Glomerular endothelial cell (primary cell): ENCODE measurements at regions not wholly inside any gene's neighbourhood (a gene's known extent, or its start where the extent isn't known, plus 50 kb on each side); places are given as distances from the start of the nearest gene placed in this dataset.
"Not testable (repeated sequence)": the region's sequence is repeated elsewhere in the genome, so short reads cannot be mapped to it uniquely, and the experiment has no call there.

Experiments used
- DNase-seq: peaks from one replicate; pipeline ENCODE4 v3.0.0-alpha.2; 2011; ENCODE audit warnings: low read depth, low spot score; ENCODE audit errors: extremely low read depth

GRCh38 chr7:55705728-55706450 lies 133.6 kb upstream of the VOPP1 start:
- DNase-seq, result not testable (repeated sequence)

- DNase-seq, result not testable (repeated sequence)
These were observed 130.5 kb upstream of the VOPP1 start for GRCh38 chr7:55702831-55703230.

- DNase-seq, result not testable (repeated sequence)
These were observed 127.1 kb upstream of the VOPP1 start for GRCh38 chr7:55699450-55699842.

- not testable (repeated sequence) for DNase-seq
These were observed 126.5 kb upstream of the VOPP1 start for GRCh38 chr7:55698607-55699449.

GRCh38 chr7:55695893-55696701 lies 123.8 kb upstream of the VOPP1 start:
- not testable (repeated sequence) for DNase-seq

DNA sequence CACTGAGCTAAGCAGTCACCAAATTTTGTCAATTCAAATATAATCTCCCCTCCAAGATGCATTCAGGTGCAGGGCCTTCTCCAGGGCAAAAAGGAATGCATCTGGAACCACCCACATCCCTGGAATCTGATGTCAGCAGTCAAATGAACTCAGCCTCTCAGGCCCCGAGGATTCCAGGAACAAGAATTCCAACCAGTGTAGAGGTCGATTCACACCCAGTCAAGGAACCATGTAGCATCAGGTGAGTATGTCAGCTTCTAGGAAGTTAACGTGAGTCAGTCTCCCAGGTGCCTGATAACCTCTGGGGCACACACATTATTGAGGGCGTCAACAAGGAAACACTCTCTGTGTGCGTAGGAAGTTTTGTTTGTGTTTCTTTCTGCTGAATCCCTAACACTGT lies 122.2 kb upstream of the VOPP1 start:
- not testable (repeated sequence) for DNase-seq

DNA sequence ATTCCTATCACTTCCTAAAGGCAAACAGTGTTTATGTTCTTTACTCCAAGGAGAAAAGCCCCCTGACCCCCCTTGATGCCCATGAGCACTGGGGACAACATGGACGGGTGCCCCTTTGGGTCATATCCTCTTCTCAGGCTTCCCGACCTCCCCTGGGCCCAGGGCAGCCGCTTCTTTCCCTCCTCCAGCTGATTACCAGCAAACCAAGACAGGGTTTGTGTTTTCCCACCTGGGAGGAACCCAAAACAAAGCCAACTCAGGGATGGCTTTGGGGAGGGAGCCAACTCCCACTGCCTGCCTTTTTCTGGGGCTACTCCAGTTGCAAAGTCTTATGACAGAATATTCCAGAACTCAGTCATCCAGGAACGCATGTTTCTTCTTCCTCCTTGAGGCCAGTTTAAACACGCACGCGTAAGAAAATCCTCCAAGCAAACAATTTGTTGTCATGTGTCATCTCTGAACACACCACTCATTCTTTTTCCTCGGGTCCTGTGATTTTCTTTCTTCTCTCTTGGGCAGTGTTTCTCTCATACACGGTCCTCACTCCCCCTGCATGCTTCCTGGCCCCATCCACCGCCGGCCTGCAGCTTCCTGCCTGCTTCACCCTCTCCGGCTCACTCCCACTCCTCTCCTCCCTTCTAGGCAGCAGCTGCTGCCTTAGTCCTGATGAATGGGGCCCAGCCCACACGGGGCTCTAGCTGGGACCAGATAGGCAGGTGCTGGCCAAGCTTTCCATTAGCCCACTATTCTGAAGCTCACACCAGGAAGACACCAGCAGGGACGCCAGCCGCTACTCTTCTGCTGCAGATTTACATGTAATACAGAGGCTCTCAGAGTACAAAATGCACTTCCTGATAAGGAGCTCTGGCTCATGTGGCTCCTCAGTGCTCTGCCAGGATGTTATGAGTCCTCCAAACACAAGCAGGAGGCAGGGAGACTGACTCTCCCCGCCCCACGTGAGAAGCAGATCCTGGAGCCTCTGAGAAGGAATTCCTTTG lies 116.7 kb upstream of the VOPP1 start:
- peak; percentile 29 for DNase-seq

DNA sequence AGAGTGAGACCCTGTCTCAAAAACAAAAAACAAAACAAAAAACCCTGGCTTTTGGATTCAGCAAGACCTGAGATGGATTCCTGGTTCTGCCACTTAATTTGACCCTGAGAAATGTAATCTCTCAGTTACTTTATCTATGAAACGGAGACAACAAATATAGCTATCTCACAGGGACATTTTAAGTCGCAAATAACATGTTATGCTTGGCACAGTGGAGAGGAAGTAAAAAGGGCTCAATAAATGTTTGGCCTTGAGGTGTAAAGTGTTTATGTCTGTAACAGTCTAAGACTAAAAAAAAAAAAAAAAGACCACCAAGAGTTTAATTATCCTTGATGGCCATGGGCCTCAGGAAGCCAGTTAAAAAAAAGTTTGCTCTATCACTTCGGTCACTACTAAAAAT lies 116.0 kb upstream of the VOPP1 start:
- DNase-seq, result not testable (repeated sequence)

DNA sequence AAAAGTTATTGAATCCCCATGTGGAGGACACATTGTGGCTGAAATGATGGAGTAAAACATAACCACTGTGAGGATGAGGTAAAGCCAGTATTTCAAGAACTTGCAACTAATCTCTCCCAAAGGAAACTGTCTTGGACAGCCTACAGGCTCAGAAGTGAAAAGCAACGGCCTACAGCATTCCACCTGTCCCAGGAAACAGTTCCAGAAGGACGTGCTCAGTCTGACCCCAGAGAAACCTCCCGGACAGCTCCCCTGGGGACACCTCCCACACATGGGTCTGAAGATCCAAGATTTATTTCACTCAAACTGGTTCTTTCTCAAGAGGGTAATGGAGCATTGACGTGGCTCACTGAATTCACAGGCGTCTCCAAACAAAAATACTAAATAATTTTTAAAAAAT lies 115.0 kb upstream of the VOPP1 start:
- not testable (repeated sequence) for DNase-seq

- DNase-seq, result not testable (repeated sequence)
These were observed 114.5 kb upstream of the VOPP1 start for GRCh38 chr7:55686771-55687170.

DNA sequence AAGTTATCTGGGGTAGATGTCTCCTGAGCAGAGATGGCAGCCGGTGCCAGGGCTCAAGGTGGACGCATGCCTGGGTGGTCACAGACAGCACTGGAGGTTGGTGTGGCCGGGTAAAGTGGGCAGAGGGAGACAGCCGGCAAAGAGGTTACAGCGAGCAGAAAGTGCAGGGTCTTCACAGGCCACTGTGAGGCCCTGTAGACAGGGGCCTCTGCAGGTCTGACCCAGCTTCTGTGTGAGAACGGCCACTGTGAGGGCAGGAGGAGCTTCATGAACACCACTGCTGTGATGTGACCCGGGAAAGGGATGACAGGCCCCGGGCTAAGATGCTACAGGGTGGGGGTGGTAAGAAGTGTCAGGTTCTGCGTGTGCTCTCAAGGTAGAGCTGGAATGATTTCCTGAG lies 111.2 kb upstream of the VOPP1 start:
- DNase-seq, result not testable (repeated sequence)

DNA sequence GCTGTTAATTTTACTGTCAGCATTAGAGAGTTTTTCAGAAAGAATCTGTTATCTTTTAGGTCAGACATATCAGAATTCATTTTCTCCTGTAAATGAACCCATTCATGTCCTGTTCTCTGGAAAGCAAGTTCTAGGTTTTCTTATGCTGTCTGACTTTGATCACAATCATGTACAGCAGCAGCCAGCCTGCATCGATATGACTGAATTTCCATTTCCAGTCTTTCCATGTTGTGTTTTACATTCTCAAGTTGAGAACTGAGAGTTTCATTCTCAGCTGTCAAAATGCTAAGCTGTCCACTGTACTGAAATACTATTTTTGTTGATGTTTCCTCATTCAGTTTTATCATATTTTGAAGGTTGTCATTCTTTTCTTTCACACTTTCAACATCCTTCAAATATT lies 103.3 kb upstream of the VOPP1 start:
- DNase-seq, result not testable (repeated sequence)

- DNase-seq, result not testable (repeated sequence)
These were observed 101.2 kb upstream of the VOPP1 start for GRCh38 chr7:55673525-55673924.

- not testable (repeated sequence) for DNase-seq
These were observed 99.8 kb upstream of the VOPP1 start for GRCh38 chr7:55672084-55672483.

DNA sequence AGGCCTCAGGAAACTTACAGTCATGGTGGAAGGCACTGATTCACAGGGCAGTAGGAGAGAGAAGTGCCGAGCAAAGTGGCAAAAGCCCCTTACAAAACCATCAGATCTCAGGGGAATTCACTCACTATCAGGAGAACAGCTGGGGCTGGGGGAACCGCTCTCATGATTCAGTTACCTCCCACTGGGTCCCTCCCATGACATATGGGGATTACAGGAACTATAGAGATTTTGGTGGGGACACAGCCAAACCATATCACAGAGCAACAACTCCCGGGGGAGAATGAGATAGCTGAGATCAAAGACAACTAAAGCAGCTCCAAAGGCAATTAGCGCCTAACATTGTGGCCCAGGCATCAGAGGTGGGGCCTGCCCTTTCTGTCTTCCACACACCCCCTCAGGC lies 85.4 kb upstream of the VOPP1 start:
- DNase-seq, result no peak

GRCh38 chr7:55651057-55651456 lies 78.8 kb upstream of the VOPP1 start:
- DNase-seq, result no peak

DNA sequence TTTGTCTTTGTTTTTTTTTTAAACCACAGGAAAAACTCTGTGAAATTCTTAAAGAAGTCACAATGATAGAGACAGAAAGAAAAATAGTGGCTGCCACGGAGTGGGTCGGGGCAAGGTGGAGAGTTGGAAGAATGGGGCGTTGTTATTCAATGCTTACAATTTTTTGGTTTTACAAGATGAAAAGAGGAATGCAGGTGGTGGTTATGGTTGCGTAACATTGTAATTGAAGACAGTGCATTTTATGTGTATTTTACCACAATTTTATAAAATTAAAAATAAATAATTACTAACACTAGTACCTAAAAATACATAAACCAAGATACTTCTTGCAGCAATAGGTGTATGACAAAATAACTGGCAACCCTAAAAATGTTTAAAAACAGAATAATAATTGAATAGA lies 76.9 kb upstream of the VOPP1 start:
- DNase-seq, result no peak

DNA sequence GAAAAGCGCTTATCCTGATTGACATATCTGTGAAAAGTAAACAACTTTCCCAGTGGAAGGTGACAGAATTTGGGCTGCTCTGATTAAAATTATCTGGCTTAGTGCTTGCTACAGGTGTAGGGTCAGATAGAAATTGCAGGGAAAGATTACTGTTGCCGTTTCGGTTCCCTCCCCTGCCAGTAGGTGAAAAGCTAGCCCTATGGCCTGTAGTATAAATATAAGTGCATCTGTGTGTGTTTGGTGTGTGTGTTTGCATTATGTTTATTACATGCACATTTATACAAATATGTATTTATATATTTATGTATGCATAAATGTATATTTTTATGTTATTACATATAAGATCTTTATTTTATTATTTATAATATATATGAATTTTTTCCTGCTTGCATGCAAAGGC lies 72.3 kb upstream of the VOPP1 start:
- no peak for DNase-seq

- DNase-seq, result no peak
These were observed 70.0 kb upstream of the VOPP1 start for GRCh38 chr7:55642266-55642665.

DNA sequence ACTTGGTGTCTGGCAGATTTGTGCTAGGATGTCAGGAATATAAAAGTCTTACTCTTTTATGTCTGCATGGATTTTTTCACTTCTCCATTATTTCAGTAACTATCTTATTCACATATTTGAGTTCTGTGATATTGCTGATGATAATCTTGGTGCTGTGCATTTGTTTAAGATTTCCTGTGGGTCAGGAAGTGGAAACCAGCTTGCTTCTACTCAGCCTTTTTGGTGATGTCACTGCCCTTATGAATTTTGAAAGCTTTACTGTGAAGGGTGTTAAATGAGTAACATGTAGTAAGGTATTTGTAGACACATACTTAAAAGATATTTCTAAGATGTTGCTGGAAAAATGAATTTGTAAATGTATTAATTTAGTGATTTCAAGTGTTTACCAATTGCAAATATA lies 69.5 kb upstream of the VOPP1 start:
- no peak for DNase-seq
